Endodermal cell (in vitro differentiated cells): ENCODE measurements at regions not wholly inside any gene's neighbourhood (a gene's known extent, or its start where the extent isn't known, plus 50 kb on each side); places are given as distances from the start of the nearest gene placed in this dataset.

Experiments
- DNase-seq: peaks from one replicate; pipeline ENCODE4 v3.0.0-alpha.2; 2017
- H3K27ac ChIP-seq: 2 replicates; pipeline ENCODE4 v1.5.1; 2013; ENCODE audit warnings: mild to moderate bottlenecking, low read depth, low read length, moderate library complexity
- H3K27me3 ChIP-seq: 2 replicates; pipeline ENCODE4 v1.6.1; 2013; ENCODE audit warnings: mild to moderate bottlenecking, low read length, moderate library complexity; ENCODE audit not compliant: insufficient read depth, control insufficient read depth, poor library complexity, severe bottlenecking
- H3K36me3 ChIP-seq: 2 replicates; pipeline ENCODE4 v1.7.0; 2013; ENCODE audit warnings: mild to moderate bottlenecking, low read length, moderate library complexity; ENCODE audit not compliant: control insufficient read depth, insufficient read depth
- H3K4me1 ChIP-seq: one replicate; pipeline ENCODE4 v1.7.0; 2013; ENCODE audit warnings: low read length; ENCODE audit not compliant: control insufficient read depth, insufficient read depth
- H3K4me3 ChIP-seq: 2 replicates; pipeline ENCODE4 v1.5.1; 2013; ENCODE audit warnings: mild to moderate bottlenecking, low read length, moderate library complexity
- H3K9ac ChIP-seq: 2 replicates; pipeline ENCODE4 v1.6.1; 2013; ENCODE audit warnings: mild to moderate bottlenecking, low read length, moderate library complexity; ENCODE audit not compliant: poor library complexity, severe bottlenecking; ENCODE audit errors: extremely low read depth
- H3K9me3 ChIP-seq: 2 replicates; pipeline ENCODE4 v1.6.1; 2013; ENCODE audit warnings: mild to moderate bottlenecking, low read length, moderate library complexity; ENCODE audit not compliant: control insufficient read depth
- H3K27ac Mint-ChIP-seq: 2 replicates; pipeline ENCODE4 v1.8.0; 2020; ENCODE audit warnings: mixed read lengths
- H3K27me3 Mint-ChIP-seq: 2 replicates; pipeline ENCODE4 v1.8.0; 2021; ENCODE audit warnings: mild to moderate bottlenecking, mixed read lengths; ENCODE audit not compliant: insufficient read depth
- H3K36me3 Mint-ChIP-seq: 2 replicates; pipeline ENCODE4 v1.8.0; 2020; ENCODE audit warnings: low read depth, mixed read lengths
- H3K4me1 Mint-ChIP-seq: 2 replicates; pipeline ENCODE4 v1.8.0; 2020; ENCODE audit warnings: mixed read lengths
- H3K4me3 Mint-ChIP-seq: 2 replicates; pipeline ENCODE4 v1.8.0; 2020; ENCODE audit warnings: mild to moderate bottlenecking, moderate library complexity, mixed read lengths
- H3K9me3 Mint-ChIP-seq: 2 replicates; pipeline ENCODE4 v1.8.0; 2020; ENCODE audit warnings: mild to moderate bottlenecking, mixed read lengths
- WGBS, 2 experiments: methylation state at CpG; one replicate each; pipeline versions ENCODE4 v1.1.5 to v1.1.7; 2013; ENCODE audit warnings: missing lambda C conversion rate in 2 of 2, mixed read lengths in 1 of 2; ENCODE audit not compliant: insufficient coverage in 1 of 2, insufficient read length in 1 of 2; 5-methylcytosine and 5-hydroxymethylcytosine counted together
- TF ChIP-seq, protein P1 (sequence below): fragments of 200-600 bp; sonication (generic); conservative IDR thresholded peaks from 2 replicates; pipeline ENCODE4 v1.5.0; 2021; ENCODE audit warnings: antibody characterized with exemption, mild to moderate bottlenecking

GRCh38 chr17:74098136-74099024 lies 105.1 kb upstream of the RPL38 start:
- Histone ChIP-seq H3K9me3 (peaks cover under 1% of the 10 kb centered on the region), H3K27ac (no peak overlapping the region), H3K9ac (no peak overlapping the region), H3K4me1 (no peaks in the 10 kb centered on the region), H3K27me3 (no peaks in the 10 kb centered on the region), H3K4me3 (no peak overlapping the region), H3K36me3 (no peaks in the 10 kb centered on the region)
- 88 to 92% methylated on average over 9 to 15 of the region's 15 CpGs for whole genome bisulfite sequencing, 2 experiments
- peaks cover 5% of the 10 kb centered on the region for H3K9me3 Mint-ChIP-seq
- peaks cover 2% of the 10 kb centered on the region for H3K27me3 Mint-ChIP-seq
- H3K36me3 Mint-ChIP-seq, result no peaks in the 10 kb centered on the region
- no peak overlapping the region for H3K27ac Mint-ChIP-seq
- no peak overlapping the region for H3K4me3 Mint-ChIP-seq
- peaks cover 7% of the 10 kb centered on the region for H3K4me1 Mint-ChIP-seq
- no peak for DNase-seq
- TF ChIP-seq, protein P1, sequence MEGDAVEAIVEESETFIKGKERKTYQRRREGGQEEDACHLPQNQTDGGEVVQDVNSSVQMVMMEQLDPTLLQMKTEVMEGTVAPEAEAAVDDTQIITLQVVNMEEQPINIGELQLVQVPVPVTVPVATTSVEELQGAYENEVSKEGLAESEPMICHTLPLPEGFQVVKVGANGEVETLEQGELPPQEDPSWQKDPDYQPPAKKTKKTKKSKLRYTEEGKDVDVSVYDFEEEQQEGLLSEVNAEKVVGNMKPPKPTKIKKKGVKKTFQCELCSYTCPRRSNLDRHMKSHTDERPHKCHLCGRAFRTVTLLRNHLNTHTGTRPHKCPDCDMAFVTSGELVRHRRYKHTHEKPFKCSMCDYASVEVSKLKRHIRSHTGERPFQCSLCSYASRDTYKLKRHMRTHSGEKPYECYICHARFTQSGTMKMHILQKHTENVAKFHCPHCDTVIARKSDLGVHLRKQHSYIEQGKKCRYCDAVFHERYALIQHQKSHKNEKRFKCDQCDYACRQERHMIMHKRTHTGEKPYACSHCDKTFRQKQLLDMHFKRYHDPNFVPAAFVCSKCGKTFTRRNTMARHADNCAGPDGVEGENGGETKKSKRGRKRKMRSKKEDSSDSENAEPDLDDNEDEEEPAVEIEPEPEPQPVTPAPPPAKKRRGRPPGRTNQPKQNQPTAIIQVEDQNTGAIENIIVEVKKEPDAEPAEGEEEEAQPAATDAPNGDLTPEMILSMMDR, result no peak

GRCh38 chr17:74099442-74100340 lies 103.8 kb upstream of the RPL38 start:
- Histone ChIP-seq H3K4me3 (no peak overlapping the region), H3K36me3 (no peaks in the 10 kb centered on the region), H3K27me3 (no peaks in the 10 kb centered on the region), H3K27ac (no peak overlapping the region), H3K9ac (no peak overlapping the region), H3K9me3 (no peaks in the 10 kb centered on the region), H3K4me1 (no peaks in the 10 kb centered on the region)
- Mint-ChIP-seq H3K9me3 (no peaks in the 10 kb centered on the region), H3K36me3 (no peaks in the 10 kb centered on the region), H3K27me3 (peaks cover 2% of the 10 kb centered on the region), H3K4me1 (peaks cover 7% of the 10 kb centered on the region), H3K27ac (no peak overlapping the region), H3K4me3 (no peak overlapping the region)
- TF ChIP-seq, protein P1, result no peak
- WGBS, 2 experiments, result 67 to 77% methylated on average over 14 to 16 of the region's 16 CpGs
- DNase-seq, result no peak

GRCh38 chr17:74104921-74105320 lies 98.6 kb upstream of the RPL38 start:
- Mint-ChIP-seq H3K27ac (no peak overlapping the region), H3K27me3 (peaks cover 2% of the 10 kb centered on the region), H3K9me3 (no peaks in the 10 kb centered on the region), H3K36me3 (no peaks in the 10 kb centered on the region), H3K4me3 (no peak overlapping the region), H3K4me1 (peaks cover 22% of the 10 kb centered on the region)
- Histone ChIP-seq H3K9ac (no peak overlapping the region), H3K9me3 (no peaks in the 10 kb centered on the region), H3K4me3 (no peak overlapping the region), H3K27me3 (no peaks in the 10 kb centered on the region), H3K36me3 (no peaks in the 10 kb centered on the region), H3K27ac (no peak overlapping the region), H3K4me1 (peaks cover 10% of the 10 kb centered on the region)
- WGBS, 2 experiments, result 91 to 94% methylated on average over 4 to 5 of the region's 5 CpGs
- no peak for DNase-seq
- TF ChIP-seq, protein P1, result no peak
